Endodermal cell (in vitro differentiated cells): ENCODE measurements at regions not wholly inside any gene's neighbourhood (a gene's known extent, or its start where the extent isn't known, plus 50 kb on each side); places are given as distances from the start of the nearest gene placed in this dataset.

Source experiments
- DNase-seq: peaks from one replicate; pipeline ENCODE4 v3.0.0-alpha.2; 2017
- H3K27ac ChIP-seq: 2 replicates; pipeline ENCODE4 v1.5.1; 2013; ENCODE audit warnings: mild to moderate bottlenecking, low read depth, low read length, moderate library complexity
- H3K27me3 ChIP-seq: 2 replicates; pipeline ENCODE4 v1.6.1; 2013; ENCODE audit warnings: mild to moderate bottlenecking, low read length, moderate library complexity; ENCODE audit not compliant: insufficient read depth, control insufficient read depth, poor library complexity, severe bottlenecking
- H3K36me3 ChIP-seq: 2 replicates; pipeline ENCODE4 v1.7.0; 2013; ENCODE audit warnings: mild to moderate bottlenecking, low read length, moderate library complexity; ENCODE audit not compliant: control insufficient read depth, insufficient read depth
- H3K4me1 ChIP-seq: one replicate; pipeline ENCODE4 v1.7.0; 2013; ENCODE audit warnings: low read length; ENCODE audit not compliant: control insufficient read depth, insufficient read depth
- H3K4me3 ChIP-seq: 2 replicates; pipeline ENCODE4 v1.5.1; 2013; ENCODE audit warnings: mild to moderate bottlenecking, low read length, moderate library complexity
- H3K9ac ChIP-seq: 2 replicates; pipeline ENCODE4 v1.6.1; 2013; ENCODE audit warnings: mild to moderate bottlenecking, low read length, moderate library complexity; ENCODE audit not compliant: poor library complexity, severe bottlenecking; ENCODE audit errors: extremely low read depth
- H3K9me3 ChIP-seq: 2 replicates; pipeline ENCODE4 v1.6.1; 2013; ENCODE audit warnings: mild to moderate bottlenecking, low read length, moderate library complexity; ENCODE audit not compliant: control insufficient read depth
- H3K27ac Mint-ChIP-seq: 2 replicates; pipeline ENCODE4 v1.8.0; 2020; ENCODE audit warnings: mixed read lengths
- H3K27me3 Mint-ChIP-seq: 2 replicates; pipeline ENCODE4 v1.8.0; 2021; ENCODE audit warnings: mild to moderate bottlenecking, mixed read lengths; ENCODE audit not compliant: insufficient read depth
- H3K36me3 Mint-ChIP-seq: 2 replicates; pipeline ENCODE4 v1.8.0; 2020; ENCODE audit warnings: low read depth, mixed read lengths
- H3K4me1 Mint-ChIP-seq: 2 replicates; pipeline ENCODE4 v1.8.0; 2020; ENCODE audit warnings: mixed read lengths
- H3K4me3 Mint-ChIP-seq: 2 replicates; pipeline ENCODE4 v1.8.0; 2020; ENCODE audit warnings: mild to moderate bottlenecking, moderate library complexity, mixed read lengths
- H3K9me3 Mint-ChIP-seq: 2 replicates; pipeline ENCODE4 v1.8.0; 2020; ENCODE audit warnings: mild to moderate bottlenecking, mixed read lengths
- WGBS, 2 experiments: methylation state at CpG; one replicate each; pipeline versions ENCODE4 v1.1.5 to v1.1.7; 2013; ENCODE audit warnings: missing lambda C conversion rate in 2 of 2, mixed read lengths in 1 of 2; ENCODE audit not compliant: insufficient coverage in 1 of 2, insufficient read length in 1 of 2; 5-methylcytosine and 5-hydroxymethylcytosine counted together
- TF ChIP-seq, protein P1 (sequence below): fragments of 200-600 bp; sonication (generic); conservative IDR thresholded peaks from 2 replicates; pipeline ENCODE4 v1.5.0; 2021; ENCODE audit warnings: antibody characterized with exemption, mild to moderate bottlenecking

DNA sequence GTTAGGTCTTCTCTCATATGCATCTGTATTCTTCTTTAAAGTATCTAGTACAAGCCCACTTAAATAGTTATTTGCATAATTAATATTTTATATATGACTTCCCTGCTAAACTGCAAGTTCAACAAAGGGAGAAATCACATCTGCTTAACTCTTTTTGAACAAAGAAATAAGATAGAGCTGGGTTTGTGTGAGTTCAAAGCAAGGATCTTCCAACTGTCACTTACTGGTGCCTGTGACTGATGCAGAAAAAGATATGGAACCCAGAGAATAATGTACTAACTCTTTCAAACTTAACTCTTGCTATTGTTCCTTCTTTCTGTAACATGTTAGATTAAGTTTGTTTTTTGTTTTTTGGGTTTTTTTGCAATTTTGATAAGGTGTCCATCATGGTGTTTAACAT, 71.3 kb upstream of the SP4 start:
- H3K9me3 ChIP-seq: no peaks in the 10 kb centered on the region
- no peak overlapping the region for H3K9ac ChIP-seq
- Mint-ChIP-seq H3K4me3 (no peak overlapping the region), H3K9me3 (no peaks in the 10 kb centered on the region), H3K27ac (no peak overlapping the region), H3K36me3 (no peaks in the 10 kb centered on the region), H3K4me1 (peaks cover 5% of the 10 kb centered on the region), H3K27me3 (peaks cover 2% of the 10 kb centered on the region)
- no peak overlapping the region for H3K27ac ChIP-seq
- H3K36me3 ChIP-seq: no peaks in the 10 kb centered on the region
- peaks cover 13% of the 10 kb centered on the region for H3K27me3 ChIP-seq
- no peaks in the 10 kb centered on the region for H3K4me1 ChIP-seq
- H3K4me3 ChIP-seq: no peak overlapping the region
- TF ChIP-seq, protein P1, sequence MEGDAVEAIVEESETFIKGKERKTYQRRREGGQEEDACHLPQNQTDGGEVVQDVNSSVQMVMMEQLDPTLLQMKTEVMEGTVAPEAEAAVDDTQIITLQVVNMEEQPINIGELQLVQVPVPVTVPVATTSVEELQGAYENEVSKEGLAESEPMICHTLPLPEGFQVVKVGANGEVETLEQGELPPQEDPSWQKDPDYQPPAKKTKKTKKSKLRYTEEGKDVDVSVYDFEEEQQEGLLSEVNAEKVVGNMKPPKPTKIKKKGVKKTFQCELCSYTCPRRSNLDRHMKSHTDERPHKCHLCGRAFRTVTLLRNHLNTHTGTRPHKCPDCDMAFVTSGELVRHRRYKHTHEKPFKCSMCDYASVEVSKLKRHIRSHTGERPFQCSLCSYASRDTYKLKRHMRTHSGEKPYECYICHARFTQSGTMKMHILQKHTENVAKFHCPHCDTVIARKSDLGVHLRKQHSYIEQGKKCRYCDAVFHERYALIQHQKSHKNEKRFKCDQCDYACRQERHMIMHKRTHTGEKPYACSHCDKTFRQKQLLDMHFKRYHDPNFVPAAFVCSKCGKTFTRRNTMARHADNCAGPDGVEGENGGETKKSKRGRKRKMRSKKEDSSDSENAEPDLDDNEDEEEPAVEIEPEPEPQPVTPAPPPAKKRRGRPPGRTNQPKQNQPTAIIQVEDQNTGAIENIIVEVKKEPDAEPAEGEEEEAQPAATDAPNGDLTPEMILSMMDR: no peak
- DNase-seq: no peak

DNA sequence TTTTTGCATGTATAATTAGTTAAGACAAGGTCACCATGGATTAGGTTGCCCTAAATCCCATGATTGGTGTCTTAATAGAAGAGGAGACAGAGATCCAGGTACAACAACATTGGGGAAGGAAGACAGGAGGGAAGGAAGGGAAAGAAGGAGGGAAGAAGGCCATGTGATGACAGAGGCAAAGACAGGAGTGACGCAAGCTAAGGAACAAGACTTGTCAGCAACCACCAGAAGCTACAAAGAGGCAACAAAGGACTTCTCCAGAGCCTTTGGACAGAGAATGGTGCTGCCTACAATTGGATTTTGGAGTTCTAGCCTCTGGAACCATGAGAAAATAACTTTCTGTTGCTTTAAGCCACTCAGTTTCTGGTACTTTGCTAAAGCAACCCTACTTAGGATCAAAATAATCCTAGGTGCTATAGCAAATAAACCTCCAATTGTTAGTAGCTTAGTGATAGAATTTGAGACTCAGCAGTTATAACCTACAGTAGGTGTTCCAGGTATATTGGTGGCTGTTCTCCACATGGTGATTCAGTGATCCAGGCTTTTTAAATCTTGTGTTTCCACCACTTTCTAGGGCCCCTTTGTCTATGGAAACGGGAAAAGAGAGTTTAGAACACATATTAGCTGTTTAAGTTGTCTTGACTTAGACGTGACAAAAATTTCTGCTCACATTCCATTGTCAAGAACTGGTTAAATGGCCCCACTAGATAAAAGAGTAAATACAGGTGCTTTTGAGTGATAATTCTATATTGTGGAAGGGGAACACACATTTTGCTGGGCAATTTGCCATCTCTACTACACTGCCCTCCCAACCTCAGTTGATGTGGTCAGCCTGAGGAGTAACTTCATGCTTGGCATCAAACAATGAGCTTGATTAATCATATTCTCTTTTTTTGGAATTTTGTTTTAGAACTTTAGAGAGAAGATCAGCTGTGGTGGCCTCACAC, 70.5 kb upstream of the SP4 start:
- Histone ChIP-seq H3K9me3 (no peaks in the 10 kb centered on the region), H3K4me1 (no peaks in the 10 kb centered on the region), H3K4me3 (no peak overlapping the region), H3K9ac (no peak overlapping the region), H3K36me3 (no peaks in the 10 kb centered on the region), H3K27me3 (peaks cover 6% of the 10 kb centered on the region), H3K27ac (no peak overlapping the region)
- 95 to 97% methylated on average over 3 of the region's 3 CpGs for WGBS, 2 experiments
- no peak overlapping the region for H3K4me3 Mint-ChIP-seq
- TF ChIP-seq, protein P1: no peak
- DNase-seq: no peak
- H3K36me3 Mint-ChIP-seq: no peaks in the 10 kb centered on the region
- H3K27me3 Mint-ChIP-seq: peaks cover 2% of the 10 kb centered on the region
- H3K9me3 Mint-ChIP-seq: no peaks in the 10 kb centered on the region
- no peak overlapping the region for H3K27ac Mint-ChIP-seq
- peaks cover 5% of the 10 kb centered on the region for H3K4me1 Mint-ChIP-seq

DNA sequence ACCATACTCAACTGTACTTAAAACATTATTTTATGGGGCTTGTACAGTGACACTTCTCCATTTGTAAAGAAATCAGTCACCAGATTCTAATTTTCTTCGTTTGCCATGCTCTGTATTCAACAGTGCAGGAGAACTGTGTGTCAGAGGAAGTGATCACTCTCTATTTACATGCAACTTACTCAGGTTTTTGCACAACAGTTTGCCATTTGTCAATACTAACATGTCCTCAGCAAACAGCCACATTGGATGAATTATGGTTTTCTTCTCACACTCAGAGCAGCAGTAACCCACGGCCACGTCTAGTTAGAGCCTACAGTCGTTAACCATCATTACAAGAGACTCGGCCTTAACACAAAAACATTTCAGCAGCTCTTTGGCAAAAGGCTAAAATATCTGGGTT, 69.2 kb upstream of the SP4 start:
- Mint-ChIP-seq H3K27ac (no peak overlapping the region), H3K4me1 (peaks cover 5% of the 10 kb centered on the region)

More for the DNA sequence above, 69.2 kb upstream of the SP4 start:
- Histone ChIP-seq H3K9me3 (no peaks in the 10 kb centered on the region), H3K27me3 (no peaks in the 10 kb centered on the region), H3K4me3 (no peak overlapping the region), H3K9ac (no peak overlapping the region), H3K4me1 (no peaks in the 10 kb centered on the region), H3K27ac (no peak overlapping the region), H3K36me3 (no peaks in the 10 kb centered on the region)
- H3K36me3 Mint-ChIP-seq: no peaks in the 10 kb centered on the region
- TF ChIP-seq, protein P1: no peak
- H3K27me3 Mint-ChIP-seq: peaks cover 2% of the 10 kb centered on the region
- H3K4me3 Mint-ChIP-seq: no peak overlapping the region
- whole genome bisulfite sequencing, 2 experiments: 86 to 90% methylated on average over 4 to 5 of the region's 5 CpGs
- no peaks in the 10 kb centered on the region for H3K9me3 Mint-ChIP-seq
- no peak for DNase-seq
